ENCODE measurements at regions not wholly inside any gene's neighbourhood (a gene's known extent, or its start where the extent isn't known, plus 50 kb on each side); places are given as distances from the start of the nearest gene placed in this dataset.

DNA sequence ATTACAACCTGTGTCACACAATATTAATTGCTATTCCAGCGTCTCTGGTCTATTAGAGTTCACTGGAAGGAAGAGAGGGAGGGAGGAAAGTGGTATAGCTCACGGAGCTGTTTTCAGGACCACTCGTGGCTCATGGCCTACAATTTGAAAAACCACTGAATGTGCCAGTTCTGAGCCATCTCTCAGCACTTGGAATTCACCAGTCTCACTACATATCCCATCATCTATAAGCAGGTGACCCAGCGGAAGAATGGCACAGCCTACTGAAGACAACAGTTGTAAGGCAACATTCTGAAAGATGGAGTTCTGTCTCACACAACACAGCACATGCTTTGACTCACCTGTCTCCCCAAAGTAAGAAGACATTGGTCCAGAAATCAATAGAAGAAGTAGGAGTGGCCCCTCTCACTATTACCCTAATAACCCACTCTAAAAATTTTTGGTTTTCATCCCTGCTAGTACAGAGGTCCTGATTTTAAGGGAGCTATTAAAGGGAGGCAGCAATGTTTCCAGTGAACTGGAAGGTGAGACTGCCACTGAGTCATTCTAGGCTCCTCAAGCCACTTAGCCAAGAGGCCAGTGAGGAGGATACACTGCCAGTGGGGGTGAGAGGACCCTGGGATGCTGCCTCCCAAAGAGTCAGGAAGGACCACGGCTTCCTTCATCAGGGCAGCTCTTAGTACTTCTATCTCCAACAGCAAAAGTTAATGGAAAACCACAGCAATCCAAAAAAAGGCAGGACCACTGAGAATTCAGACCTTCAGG, 50.0 kb upstream of the DOCK9 start:
- no peak for DNase-seq

DNA sequence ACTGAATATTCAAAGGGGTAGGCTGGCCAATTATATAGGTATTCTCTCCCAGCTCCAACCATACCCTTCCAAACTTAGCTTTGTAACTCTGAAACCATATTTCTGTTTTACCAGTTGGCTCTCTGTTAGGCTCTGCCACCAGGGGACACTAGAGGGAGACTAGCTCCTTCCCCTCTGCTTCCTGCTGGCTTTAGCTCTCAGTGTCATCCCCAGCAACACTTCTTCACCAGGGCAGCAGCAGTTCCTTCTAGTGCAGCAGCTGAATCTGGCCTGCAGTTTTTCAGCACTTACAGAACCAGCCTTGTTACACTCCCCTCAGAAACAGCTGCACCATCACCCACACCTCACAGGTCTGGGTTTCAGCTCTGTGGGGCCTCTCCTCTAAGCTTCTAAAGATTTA, 51.0 kb upstream of the DOCK9 start:
- no peak for DNase-seq

DNA sequence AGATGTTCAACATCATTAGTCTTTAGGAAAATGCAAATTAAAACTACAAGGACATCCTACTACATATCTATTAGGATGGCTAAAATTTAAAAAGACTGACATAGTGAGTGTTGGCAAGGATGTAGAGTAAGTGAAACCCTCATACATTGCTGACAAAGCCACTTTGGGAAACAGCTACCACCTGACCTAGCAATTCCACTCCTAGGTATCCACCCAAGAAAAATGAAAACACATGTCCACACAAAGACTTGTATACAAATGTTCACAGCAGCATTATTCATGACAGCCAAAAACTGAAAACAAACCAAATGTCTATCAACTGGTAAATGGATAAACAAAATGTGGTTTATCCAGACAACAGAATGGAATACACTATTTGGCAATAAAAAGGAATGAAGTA, 51.7 kb upstream of the DOCK9 start:
- no peak for DNase-seq

DNA sequence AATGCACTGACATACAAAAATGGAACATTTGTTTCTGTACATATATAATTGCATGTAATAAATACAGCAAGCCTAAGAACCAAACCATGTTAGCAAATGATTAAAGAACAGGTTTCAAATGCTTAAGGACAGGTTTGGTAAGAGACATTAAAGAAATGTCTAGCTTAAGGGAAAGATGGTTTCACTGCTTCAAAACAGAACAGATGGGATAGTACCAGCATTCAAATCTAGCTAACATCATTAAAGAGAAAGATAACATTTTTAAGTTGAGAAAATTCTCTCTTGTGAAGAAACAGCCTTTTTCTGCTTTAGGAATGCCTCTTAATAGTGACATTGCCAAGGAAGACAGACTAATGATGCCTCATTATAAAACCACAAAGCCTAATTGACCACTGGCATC, 52.5 kb upstream of the DOCK9 start:
- DNase-seq: no peak

DNA sequence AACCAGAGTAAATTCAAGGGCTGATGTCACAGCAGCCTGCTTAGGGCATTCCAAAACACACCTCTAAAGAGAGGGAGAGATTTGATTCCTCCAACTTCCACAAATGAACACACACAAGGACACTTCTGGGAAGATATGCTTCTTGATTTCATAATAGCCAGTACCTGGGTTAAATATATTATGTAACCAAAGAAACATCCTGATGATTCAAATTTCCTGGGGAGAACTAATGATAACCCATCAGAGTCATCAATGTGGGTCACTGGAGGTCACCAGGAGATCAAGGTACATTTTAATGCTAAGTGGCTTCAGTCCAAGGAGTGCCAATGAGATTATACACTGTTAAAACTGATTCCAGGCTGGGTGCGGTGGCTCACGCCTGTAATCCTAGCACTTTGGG, 54.0 kb upstream of the DOCK9 start:
- no peak for DNase-seq

DNA sequence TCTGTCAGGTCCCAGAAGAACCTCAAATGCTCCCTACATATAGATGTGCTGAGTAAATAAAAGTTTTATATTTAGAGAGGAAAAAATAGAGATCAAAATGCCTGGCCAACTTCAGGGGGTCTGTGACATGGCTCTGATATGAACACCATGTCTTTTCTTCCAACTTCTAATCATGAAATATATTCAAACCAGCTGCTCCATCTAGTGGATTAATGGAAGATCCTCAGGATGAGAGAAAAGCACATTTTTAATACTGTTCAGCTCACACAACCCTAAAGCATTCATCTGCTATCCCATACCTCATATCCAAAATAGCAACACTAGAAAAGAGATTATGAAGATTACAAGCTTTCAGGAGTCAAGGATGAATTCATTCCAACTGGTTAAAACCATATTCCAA, 56.0 kb upstream of the DOCK9 start:
- peak in 2 of 51 donors; percentile 5 to 52 for DNase-seq

DNA sequence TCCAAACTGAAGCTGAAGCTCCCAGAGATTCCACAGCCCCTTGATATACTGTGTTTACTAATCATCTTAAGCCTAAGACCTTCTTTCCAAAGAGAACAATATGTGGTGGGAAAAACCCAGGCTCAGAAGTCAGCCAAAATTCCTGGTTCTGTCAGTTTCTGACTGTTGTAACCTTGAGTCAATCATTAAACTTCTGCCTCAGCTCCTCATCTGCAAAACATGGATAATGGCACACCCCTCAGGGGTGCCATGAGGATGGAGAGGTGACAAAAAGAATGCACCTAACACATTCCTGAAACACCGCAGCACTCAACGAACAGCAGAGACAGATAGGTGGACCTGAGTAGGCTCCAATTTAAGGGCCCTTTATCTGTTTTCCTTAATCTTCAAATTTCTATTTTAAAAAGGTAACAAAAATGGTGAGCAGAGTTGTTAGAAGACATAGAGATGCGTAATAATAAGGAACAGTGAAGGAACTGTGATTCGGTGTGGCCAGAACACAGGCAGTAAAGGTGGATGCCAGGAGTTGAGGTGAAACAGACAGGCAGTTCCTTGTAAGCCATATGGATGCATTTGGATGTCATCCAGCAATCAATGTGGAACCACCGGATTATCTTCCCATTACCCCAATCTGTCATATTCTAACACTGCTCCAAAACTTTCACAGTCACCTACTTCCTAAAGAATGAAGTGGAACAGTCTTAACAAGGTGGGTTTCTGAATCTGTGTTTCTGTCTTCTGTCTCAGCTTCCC, 56.6 kb upstream of the DOCK9 start:
- DNase-seq: no peak

DNA sequence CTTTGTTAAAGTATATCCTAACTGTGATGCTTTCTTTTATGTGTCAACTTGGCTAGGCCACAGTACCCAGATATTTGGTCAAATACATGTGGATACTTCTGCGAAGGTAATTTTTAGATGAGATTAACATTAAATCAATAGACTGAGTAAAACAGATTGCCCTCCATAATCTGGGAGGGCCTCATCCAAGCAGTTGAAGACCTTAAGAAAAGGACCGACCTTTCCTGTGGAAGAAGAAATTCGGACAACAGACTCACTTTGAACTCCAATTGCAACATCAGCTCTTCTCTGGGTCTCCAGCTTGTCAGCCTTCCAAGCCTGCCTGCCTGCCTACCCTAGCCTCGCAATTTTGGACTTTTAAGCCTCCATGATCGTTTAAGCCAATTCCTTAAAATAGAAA, 57.9 kb upstream of the DOCK9 start:
- DNase-seq: no peak

DNA sequence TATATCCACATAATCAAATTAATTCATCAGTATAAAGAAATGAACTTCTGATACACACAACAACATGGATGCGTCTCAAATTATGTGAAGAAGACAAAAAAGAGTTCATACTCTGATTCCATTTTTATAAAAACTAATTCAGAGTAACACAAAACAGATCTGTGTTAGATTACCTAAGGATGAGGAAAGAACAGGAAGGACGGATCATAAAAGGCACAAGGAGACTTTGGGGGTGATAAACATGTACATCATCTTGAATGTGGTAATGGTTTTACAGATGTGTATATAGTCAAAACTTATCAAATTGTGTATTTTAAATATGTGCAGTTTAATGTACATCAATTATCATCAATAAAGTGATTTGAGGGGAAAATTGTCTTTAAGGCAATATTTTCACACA, 59.9 kb upstream of the DOCK9 start:
- DNase-seq: no peak

DNA sequence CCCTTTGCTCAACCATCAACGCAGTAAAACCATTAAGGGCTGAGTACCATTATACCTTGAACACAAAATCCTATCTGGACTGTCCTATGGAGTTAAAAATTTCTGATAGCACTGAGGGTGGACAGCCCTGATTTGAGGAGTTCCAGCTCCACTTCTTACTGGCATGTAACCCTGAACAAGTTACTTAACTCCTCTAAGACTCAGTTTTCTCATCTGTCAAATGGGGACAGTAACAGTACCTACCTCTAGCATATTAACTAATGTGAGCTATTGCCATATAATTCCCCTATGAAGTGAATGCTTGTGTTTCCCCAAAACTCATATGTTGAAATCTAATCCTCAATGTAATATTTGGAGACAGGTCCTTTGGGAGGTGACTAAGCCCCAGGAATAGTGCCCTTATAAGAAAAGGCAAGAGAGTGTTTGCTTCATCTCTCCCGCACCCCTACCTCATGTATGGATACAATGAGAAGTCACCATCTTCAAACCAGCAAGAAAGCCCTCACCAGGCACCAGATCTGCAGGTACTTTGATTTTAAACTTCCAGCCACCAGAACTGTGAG, 61.9 kb upstream of the DOCK9 start:
- DNase-seq: no peak

DNA sequence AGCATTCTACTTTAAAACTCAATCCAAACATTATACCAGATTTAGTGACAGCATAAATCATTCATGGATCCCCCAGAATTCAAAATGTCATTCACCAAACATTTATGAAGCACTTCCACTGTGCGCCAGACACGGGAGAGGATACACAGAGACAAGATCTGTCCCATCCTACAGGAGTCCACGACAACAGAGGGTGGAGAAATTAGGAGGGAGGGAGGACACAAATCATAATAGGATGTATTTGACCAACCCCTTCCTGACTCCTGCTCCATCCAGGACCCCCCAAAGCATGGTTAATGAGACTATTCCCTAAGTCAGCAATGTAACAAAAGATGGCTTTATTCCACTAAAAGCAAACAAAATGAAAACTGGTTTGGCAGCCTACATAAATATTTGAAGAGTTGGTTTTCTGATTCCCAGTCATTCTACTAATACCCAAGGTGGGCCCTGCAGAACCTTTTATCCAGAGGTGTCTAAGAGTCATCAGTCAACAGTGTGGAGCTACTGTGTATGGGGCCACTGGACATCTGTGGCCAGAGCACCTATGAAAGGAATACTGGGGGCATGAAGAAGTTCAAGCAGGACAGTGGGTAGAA, 62.8 kb upstream of the DOCK9 start:
- DNase-seq: no peak

DNA sequence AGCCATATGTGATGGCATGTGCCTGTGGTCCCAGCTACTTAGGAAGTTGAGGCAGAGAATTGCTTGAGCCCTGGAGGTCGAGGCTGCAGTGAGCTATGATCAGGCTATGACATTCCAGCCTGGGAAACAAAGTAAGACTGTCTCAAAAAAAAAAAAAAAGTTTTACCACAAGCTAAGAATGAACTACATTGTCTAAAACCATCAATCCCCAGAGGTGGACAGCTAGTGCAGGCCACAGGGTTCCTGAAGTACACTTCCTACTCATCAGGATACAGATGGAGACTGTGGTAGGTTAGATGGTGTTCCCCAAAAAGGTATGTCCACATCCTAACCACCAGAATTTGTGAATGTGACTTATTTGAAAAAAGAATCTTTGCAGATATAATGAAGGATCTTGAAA, 63.5 kb upstream of the DOCK9 start:
- DNase-seq: no peak

DNA sequence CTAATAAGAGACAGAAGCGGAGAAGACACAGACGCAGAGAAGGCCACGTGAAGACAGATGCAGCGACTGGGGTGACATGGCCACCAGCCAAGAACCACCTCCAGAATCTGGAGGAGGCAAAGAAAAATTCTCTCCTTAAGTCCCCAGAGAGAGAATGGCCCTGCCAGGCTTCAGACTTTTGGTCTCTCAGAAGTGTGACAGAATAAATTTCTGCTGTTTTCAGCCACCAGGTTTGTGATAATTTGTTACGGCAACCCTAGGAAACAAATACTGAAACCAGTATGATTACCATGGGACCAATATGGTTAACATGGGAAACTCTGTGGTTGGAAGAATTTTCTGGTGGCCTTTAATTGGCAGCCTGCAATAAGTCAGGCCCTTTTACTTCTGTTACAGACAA, 63.9 kb upstream of the DOCK9 start:
- DNase-seq: no peak

DNA sequence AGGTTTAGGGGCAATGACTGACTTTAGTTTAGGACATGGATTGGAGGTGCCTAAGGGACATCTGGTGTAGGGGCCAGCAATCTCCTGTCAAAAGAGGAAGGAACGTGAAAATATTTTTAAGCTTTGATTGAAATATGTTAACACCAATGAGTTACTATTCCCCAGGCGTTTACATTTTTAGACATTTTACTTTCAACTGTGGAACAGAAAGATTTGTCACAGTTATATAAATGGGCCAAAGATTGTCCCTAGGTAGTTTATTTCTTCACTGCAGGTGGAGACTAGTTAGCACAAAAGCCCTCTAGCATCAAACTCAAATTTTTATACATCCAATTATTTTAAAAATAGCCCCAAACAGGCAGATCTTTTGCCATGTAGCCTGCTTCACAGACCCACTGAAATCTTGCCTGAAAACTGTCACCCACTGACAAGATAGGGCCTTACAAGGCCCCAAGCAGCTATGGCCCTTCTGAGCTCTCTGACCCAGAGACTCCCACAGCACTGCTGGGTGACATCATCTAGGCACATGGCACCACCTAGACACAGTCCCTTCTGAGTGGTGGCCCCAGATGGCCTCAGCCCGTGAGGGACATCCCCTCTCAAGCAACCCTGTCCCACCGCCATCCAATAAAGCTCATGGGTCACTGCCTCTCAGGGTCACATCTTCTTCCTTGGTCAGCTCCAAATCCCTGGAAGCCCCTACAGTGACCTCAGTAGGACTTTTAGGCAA, 64.8 kb upstream of the DOCK9 start:
- DNase-seq: no peak

DNA sequence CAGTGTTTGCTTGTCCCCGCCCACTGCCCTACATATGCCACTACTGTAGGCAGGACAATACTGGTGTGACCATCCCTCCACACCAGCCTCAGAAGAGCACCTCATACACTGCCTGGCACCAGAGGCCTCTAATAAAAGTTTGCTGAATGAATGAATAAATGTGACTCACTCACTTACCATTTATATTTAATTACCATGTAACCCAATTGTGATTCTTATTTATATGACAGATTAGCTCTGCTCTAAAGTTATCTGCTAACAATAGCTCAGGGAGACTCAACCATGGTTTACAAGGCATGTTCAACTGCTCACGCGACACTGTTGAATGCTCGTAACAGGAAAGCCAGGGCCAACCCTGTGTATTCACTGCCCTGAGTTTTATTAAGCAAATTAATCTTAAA, 66.0 kb upstream of the DOCK9 start:
- DNase-seq: no peak

DNA sequence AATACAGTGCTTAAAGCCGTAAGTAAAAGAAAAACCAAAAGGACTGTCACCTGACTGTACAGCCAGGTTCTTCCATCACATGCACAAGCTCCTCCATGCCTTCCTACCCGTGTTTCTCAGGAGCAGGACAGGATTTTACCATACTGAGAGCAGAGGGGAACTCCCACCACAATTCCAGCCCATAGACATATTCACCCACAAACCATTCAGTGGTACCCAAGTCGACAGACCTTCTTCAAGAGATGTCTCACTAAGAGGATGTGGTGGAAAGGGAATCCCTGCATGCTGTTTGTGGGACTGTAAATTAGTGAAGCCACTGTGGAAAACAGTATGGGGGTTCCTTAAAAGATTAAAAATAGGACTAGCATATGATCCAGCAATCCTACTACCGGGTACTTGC, 66.9 kb upstream of the DOCK9 start:
- DNase-seq: no peak

DNA sequence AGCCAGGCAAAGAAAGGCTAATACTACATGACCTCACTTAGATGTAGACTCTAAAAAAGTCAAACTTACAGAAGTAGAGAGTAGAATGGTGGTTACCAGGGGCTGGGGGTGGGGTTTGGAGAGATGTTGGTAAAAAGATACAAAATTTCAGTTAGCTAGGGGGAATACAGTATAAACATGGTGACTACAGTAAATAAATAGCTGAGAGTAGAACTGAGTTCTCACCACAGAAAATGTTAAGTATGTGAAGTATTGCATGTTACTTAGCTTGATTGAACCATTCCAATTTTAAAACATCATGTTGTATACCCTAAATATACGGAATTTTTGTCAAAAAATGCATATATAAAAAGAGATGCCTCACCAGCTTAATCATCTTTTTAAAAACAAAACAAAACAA, 67.5 kb upstream of the DOCK9 start:
- DNase-seq: no peak

DNA sequence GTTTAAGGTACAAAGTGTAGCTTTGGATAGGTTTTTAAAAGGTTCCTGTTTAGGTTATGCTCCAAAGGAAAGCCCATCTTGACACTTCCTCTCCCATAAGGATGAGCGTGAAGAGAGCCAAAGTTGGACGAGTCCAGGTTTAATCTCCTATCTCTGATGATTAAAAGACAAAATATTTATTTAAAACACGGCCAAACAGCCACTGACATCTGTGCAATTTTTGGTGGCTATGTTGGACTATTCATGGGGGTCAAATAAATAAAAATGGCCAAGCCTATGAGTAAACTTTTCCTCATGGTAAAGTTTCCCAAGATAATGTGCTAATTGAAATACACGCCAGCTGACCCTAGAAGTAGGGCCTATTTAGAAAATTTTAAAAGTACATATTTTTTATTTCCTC, 69.0 kb upstream of the DOCK9 start:
- no peak for DNase-seq

DNA sequence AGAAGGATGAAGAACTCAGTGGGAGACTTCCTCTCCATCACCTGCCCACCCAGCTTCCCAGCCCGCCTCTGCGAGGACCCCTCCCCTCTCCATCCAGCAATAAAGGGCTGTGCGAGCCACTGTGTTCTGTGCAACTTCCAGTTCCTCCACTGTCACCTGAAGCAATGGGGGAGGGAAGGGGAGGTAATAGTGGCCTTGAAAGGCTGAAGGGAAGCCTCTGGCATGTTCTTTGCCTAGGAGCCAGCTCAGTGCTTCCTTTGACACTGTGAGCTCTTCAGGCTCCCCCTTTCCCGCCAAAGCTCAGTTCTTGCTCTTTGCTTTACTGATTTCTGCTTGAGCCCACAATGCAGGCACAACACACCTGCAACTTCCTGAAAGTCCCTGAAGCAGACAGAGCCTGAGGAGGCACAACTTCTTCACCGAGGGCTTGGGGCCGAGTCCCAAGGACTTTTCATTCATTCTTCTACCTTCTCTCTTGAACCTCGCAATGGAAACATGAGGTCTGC, 73.2 kb upstream of the DOCK9 start:
- no peak for DNase-seq

DNA sequence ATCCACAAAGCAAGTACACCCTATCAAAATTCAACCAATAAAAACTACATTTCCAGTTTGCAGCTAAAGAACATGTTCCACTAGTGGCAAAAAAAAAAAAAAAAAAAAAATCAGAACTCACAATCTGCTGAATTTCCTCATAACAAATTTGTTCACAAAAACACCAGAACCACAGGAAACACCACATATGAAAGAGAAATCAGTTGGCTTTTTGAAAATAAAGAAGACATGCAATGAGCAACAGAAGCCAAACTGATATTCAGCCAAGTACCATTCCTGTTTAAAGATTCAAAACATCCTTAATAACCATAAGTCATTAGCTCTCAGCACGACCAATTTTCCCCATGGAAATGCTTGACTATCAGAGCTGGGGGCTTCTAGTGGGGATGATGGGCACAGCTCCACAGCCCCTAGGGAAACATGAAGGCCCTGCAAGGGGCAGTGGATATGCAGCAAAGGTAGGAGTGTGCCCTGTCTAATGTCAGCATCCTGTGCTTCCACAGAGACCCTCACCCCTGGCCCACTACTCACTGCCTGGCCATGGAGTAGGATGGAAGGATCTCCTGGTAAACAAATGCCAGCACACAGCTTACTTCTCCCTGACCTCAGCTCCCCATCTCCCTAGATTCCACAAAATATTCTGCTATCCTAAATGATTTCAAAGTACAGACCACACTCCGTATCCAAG, 74.0 kb upstream of the DOCK9 start:
- DNase-seq: no peak

DNA sequence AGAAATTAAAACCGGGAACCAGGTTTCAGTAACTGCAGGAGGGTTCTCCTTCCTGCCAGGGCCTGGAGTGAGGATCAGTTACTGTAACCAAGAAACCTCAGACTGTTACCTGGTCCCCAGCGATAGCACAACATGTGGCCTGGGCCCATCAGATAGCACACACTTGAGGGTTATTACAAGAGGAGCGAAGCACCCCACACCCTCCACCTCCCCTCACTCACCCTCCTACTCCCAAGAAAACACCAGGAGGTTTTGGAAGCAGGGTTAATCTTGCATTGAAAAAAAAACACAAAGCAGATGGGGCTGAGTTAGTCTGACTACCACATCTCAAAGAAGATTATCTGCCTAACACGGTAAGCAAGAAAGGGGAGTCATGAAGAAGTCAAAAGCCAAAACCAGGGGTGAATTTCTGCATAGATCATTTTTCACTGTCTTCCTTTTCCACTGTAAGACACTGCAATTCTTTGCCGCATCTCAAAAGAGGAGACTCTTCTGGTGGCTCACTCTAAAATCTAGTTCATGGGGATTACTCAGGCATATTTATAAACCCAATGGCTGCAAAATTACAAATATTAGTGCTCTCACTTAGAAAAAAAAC, 75.9 kb upstream of the DOCK9 start:
- no peak for DNase-seq

Data from hypothalamus (tissue), 51 donors.